K562 (cell line): ENCODE measurements at regions not wholly inside any gene's neighbourhood (a gene's known extent, or its start where the extent isn't known, plus 50 kb on each side); places are given as distances from the start of the nearest gene placed in this dataset.

Experiments
- ATAC-seq: fragments of 200-7000 bp; cut with Tn5 transposase; 3 replicates; pipeline ENCODE4 v1.9.1; 2020; ENCODE audit warnings: moderate library complexity
- BruUV-seq: library from RNA; stranded (reverse); fragments of 400-500 nt; replicated peaks from 2 replicates; lab custom pipeline; 2021; lab: Mats Ljungman, UMichigan
- CTCF ChIA-PET: fragments of 300-600 bp; formaldehyde crosslinking; extraction: SDS; loops from one replicate; lab custom pipeline; 2021; ENCODE audit warnings: low intra/inter-chr PET ratio; lab: Yijun Ruan, JAX
- POLR2A ChIA-PET: fragments of 300-600, 350-650 bp; sonication (Branson Sonifier 250); formaldehyde crosslinking; extraction: SDS; loops from one replicate; lab custom pipeline; 2021; ENCODE audit warnings: antibody characterized with exemption, inconsistent platforms; lab: Yijun Ruan, JAX
- DNase-seq, 4 experiments: peaks; one replicate each; pipeline versions ENCODE4 v3.0.0 to v3.0.0-alpha.2; 2011 to 2018; ENCODE audit warnings: low spot score in 3 of 4, mixed read lengths in 3 of 4; ENCODE audit errors: extremely low read depth in 1 of 4
- FAIRE-seq: peaks from 2 replicates; lab custom pipeline; 2011; peaks lifted over from hg19 to GRCh38; lab: Jason Lieb, UNC
- H2AFZ ChIP-seq: 2 replicates; pipeline ENCODE4 v1.6.0; 2011; ENCODE audit warnings: low read depth, low read length, control low read depth, inconsistent platforms
- H3K27ac ChIP-seq: fragments of 200-600 bp; 3 replicates; pipeline ENCODE4 v1.8.0; 2011; ENCODE audit warnings: low read depth, mild to moderate bottlenecking, control low read depth, inconsistent platforms, low read length, moderate library complexity, mixed read lengths; ENCODE audit errors: extremely low read depth
- H3K27me3 ChIP-seq, 2 experiments: fragments of 300-600 bp in 1 of 2; 2 replicates in 1 of 2; 3 replicates in 1 of 2; pipeline versions ENCODE4 v1.6.0 to v1.8.0; 2011; ENCODE audit warnings: inconsistent platforms in 2 of 2, low read length in 2 of 2, mild to moderate bottlenecking in 1 of 2, mixed read lengths in 1 of 2, moderate library complexity in 1 of 2; ENCODE audit not compliant: control insufficient read depth in 2 of 2, insufficient read depth in 2 of 2
- H3K36me3 ChIP-seq: fragments of 300-600 bp; 3 replicates; pipeline ENCODE4 v1.8.0; 2011; ENCODE audit warnings: mild to moderate bottlenecking, low read length, inconsistent platforms; ENCODE audit not compliant: control insufficient read depth, insufficient read depth
- H3K4me1 ChIP-seq, 2 experiments: fragments of 200-600 bp in 1 of 2; replicated peaks in 1 of 2; 2 replicates in 1 of 2; 3 replicates in 1 of 2; pipeline versions ENCODE4 v1.5.1 to v1.8.0; 2011; ENCODE audit warnings: inconsistent platforms in 2 of 2, low read length in 2 of 2, mild to moderate bottlenecking in 1 of 2, mixed read lengths in 1 of 2, moderate library complexity in 1 of 2; ENCODE audit not compliant: control insufficient read depth in 2 of 2, insufficient read depth in 2 of 2
- H3K4me2 ChIP-seq: 2 replicates; pipeline ENCODE4 v1.6.1; 2011; ENCODE audit warnings: low read length, control low read depth, inconsistent platforms, mixed read lengths; ENCODE audit not compliant: insufficient read depth
- H3K4me3 ChIP-seq: fragments of 200-600 bp; sonication (generic), shearing (Covaris generic); 2 replicates; pipeline ENCODE4 v1.5.1; 2016; ENCODE audit warnings: control low read depth, inconsistent platforms
- H3K79me2 ChIP-seq: fragments of 200-600 bp; 3 replicates; pipeline ENCODE4 v1.8.0; 2011; ENCODE audit warnings: low read length, inconsistent platforms; ENCODE audit not compliant: control insufficient read depth, insufficient read depth
- H3K9ac ChIP-seq, 2 experiments: 2 replicates each; pipeline versions ENCODE4 v1.6.0 to v1.6.1; 2011; ENCODE audit warnings: low read depth in 2 of 2, low read length in 2 of 2, control low read depth in 1 of 2, inconsistent platforms in 1 of 2, mild to moderate bottlenecking in 1 of 2, mixed read lengths in 1 of 2; ENCODE audit not compliant: insufficient read depth in 1 of 2
- H3K9me1 ChIP-seq: one replicate; pipeline ENCODE4 v1.6.0; 2011; ENCODE audit warnings: inconsistent platforms, mild to moderate bottlenecking, low read length, moderate library complexity; ENCODE audit not compliant: control insufficient read depth, insufficient read depth
- H3K9me3 ChIP-seq: replicated peaks from 2 replicates; pipeline ENCODE4 v1.5.1; 2011; ENCODE audit warnings: low read depth, low read length, inconsistent platforms; ENCODE audit not compliant: control insufficient read depth, insufficient read depth
- H4K20me1 ChIP-seq: replicated peaks from 2 replicates; pipeline ENCODE4 v1.6.1; 2011; ENCODE audit warnings: low read length, inconsistent platforms, mixed read lengths; ENCODE audit not compliant: control insufficient read depth, insufficient read depth
- ADNP ChIP-seq: fragments of 200-800 bp; sonication (Bioruptor generic); IDR thresholded peaks from 2 replicates; pipeline ENCODE4 v1.6.1; 2016; ENCODE audit warnings: missing genetic modification characterization, missing compliant biosample characterization
- BRD4 ChIP-seq: fragments of 200-600 bp; sonication (generic); IDR thresholded peaks from 2 replicates; pipeline ENCODE4 v1.6.1; 2017; ENCODE audit warnings: inconsistent platforms
- C11orf30 ChIP-seq: fragments of 450-650 bp; IDR thresholded peaks from 2 replicates; pipeline ENCODE4 v1.6.1; 2016; ENCODE audit warnings: low read depth, mild to moderate bottlenecking
- CEBPG ChIP-seq, 3 experiments: fragments of 200-800 bp in 1 of 3; sonication (Bioruptor generic) in 1 of 3; sonication (generic) in 1 of 3; formaldehyde crosslinking in 1 of 3; IDR thresholded peaks in 2 of 3; conservative IDR thresholded peaks in 1 of 3; 2 replicates each; pipeline versions ENCODE4 v1.6.1 to v1.8.0; 2016 to 2022; ENCODE audit warnings: missing compliant biosample characterization in 2 of 3, missing genetic modification characterization in 2 of 3, mild to moderate bottlenecking in 1 of 3, missing genetic modification reagents in 1 of 3
- ESRRA ChIP-seq: fragments of 450-650 bp; IDR thresholded peaks from 2 replicates; pipeline ENCODE4 v1.6.1; 2014; ENCODE audit warnings: low read depth, mild to moderate bottlenecking, moderate library complexity, borderline replicate concordance
- FUS ChIP-seq: fragments of 200-400 bp; formaldehyde crosslinking; optimal IDR thresholded peaks from 2 replicates; pipeline ENCODE3; 2017; ENCODE audit warnings: low read depth, low read length
- HNRNPL ChIP-seq: fragments of 200-400 bp; formaldehyde crosslinking; IDR thresholded peaks from 2 replicates; pipeline ENCODE4 v1.6.1; 2017; ENCODE audit warnings: low read depth, mild to moderate bottlenecking, low read length
- MAFF ChIP-seq: IDR thresholded peaks from 2 replicates; pipeline ENCODE4 v1.6.1; 2012; ENCODE audit warnings: low read length, improper control_type of control experiment
- MAFG ChIP-seq: fragments of 450-650 bp; conservative IDR thresholded peaks from 2 replicates; pipeline ENCODE4 v1.6.1; 2016; ENCODE audit warnings: missing genetic modification characterization, missing compliant biosample characterization
- MAFK ChIP-seq: IDR thresholded peaks from 2 replicates; pipeline ENCODE4 v1.6.1; 2011; ENCODE audit warnings: low read length, improper control_type of control experiment
- SNIP1 ChIP-seq: fragments of 450-650 bp; IDR thresholded peaks from 2 replicates; pipeline ENCODE4 v1.7.1; 2017; ENCODE audit warnings: low read depth, mild to moderate bottlenecking
- SOX6 ChIP-seq: fragments of 450-650 bp; IDR thresholded peaks from 2 replicates; pipeline ENCODE4 v1.6.1; 2014; ENCODE audit warnings: mild to moderate bottlenecking
- ZC3H4 ChIP-seq: sonication (generic); formaldehyde crosslinking; IDR thresholded peaks from 2 replicates; pipeline ENCODE4 v1.9.0; 2021; ENCODE audit warnings: missing genetic modification reagents, borderline replicate concordance
- ZFP30 ChIP-seq: fragments of 250-450 bp; sonication (Bioruptor Pico); IDR thresholded peaks from 2 replicates; pipeline ENCODE4 v1.8.0; 2022; ENCODE audit warnings: moderate library complexity, mild to moderate bottlenecking, inconsistent platforms, borderline replicate concordance
- ZNF316 ChIP-seq: fragments of 450-650 bp; IDR thresholded peaks from 2 replicates; pipeline ENCODE4 v1.6.1; 2016
- ZNF324 ChIP-seq: fragments of 250-450 bp; sonication (Bioruptor Pico); IDR thresholded peaks from 2 replicates; pipeline ENCODE4 v1.4.0; 2020; ENCODE audit warnings: mild to moderate bottlenecking
- ZNF551 ChIP-seq: fragments of 250-450 bp; sonication (Bioruptor Pico); IDR thresholded peaks from 2 replicates; pipeline ENCODE4 v1.5.0; 2021; ENCODE audit warnings: mild to moderate bottlenecking, moderate library complexity
- WGBS: fragments of 100-300 bp; shearing (Covaris generic); methylation state at CpG from one replicate; pipeline ENCODE4 v1.1.6; 2016; ENCODE audit warnings: low coverage, mixed read lengths; ENCODE audit not compliant: insufficient coverage; ENCODE audit errors: missing lambda C conversion rate; 5-methylcytosine and 5-hydroxymethylcytosine counted together
- in situ Hi-C: fragments of 300-500 bp; cut with MboI; formaldehyde crosslinking; loops from 4 replicates; pipeline ENCODE4 v1.15.0; 2018; ENCODE audit warnings: inconsistent platforms, mixed read lengths
- intact Hi-C: fragments of 100-400 bp; cut with micrococcal nuclease; formaldehyde crosslinking; loops from 2 replicates; pipeline ENCODE4 v1.14.2; 2022
- TF ChIP-seq, protein P1 (sequence below): fragments of 450-650 bp; formaldehyde crosslinking; IDR thresholded peaks from 2 replicates; pipeline ENCODE4 v1.4.0; 2020; ENCODE audit warnings: mild to moderate bottlenecking

DNA sequence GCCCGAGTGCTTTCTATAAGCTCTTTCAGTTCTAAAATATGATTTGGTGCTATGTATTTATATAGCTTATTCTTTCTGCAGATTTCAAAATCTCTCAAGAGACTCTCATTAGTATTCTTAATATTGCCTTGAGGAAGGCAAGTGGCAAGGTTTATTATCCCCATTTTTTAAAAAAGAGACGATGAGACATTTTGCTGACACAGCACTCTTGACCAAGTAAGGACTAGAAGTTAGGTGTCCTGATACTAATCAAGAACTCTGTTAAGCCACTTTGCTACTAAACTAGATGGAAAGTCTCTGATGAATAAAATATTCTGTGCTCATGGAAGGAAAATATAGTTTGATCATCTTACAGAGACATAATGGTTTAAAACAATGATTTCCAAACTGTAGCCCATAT, 164.7 kb downstream of the MZT1 start:
- H2AFZ ChIP-seq, result no peak overlapping the region
- no peaks in the 10 kb centered on the region for H3K36me3 ChIP-seq
- H3K27ac ChIP-seq, result no peak overlapping the region
- H3K9me3 ChIP-seq, result no peaks in the 10 kb centered on the region
- no peaks in the 10 kb centered on the region for H3K79me2 ChIP-seq
- intact Hi-C loops (no loop called here), in situ Hi-C loops (no loop called here)
- no peaks in the 10 kb centered on the region for H3K9me1 ChIP-seq
- no peak for FAIRE-seq
- no TSS peak for BruUV-seq
- ChIA-PET POLR2A (no interaction called here), CTCF (no interaction called here)
- no peaks in the 10 kb centered on the region for H3K4me1 ChIP-seq
- no peak for ATAC-seq
- no peak overlapping the region for H3K4me2 ChIP-seq
- 0% methylated on average over 2 of the region's 2 CpGs for WGBS
- H4K20me1 ChIP-seq, result no peaks in the 10 kb centered on the region
- no peak overlapping the region for H3K4me3 ChIP-seq
- DNase-seq, result no peak
- H3K27me3 ChIP-seq, result no peaks in the 10 kb centered on the region
- H3K9ac ChIP-seq, result no peak overlapping the region
- TF ChIP-seq SOX6 (no peak), FUS (no peak), CEBPG (CRISPR knock-in tag; IDR thresholded peaks at IDR 0.05) (no peak), CEBPG (tag; conservative IDR thresholded peaks at IDR 0.05 in 1 of 2, IDR thresholded peaks at IDR 0.05 in 1 of 2) (no peak), C11orf30 (peak; percentile 45), ADNP (tag) (no peak), BRD4 (no peak), MAFF (peak; percentile 87), SNIP1 (no peak), ZC3H4 (CRISPR knock-in tag) (no peak), HNRNPL (no peak), ZNF324 (no peak), ESRRA (no peak), ZNF551 (CRISPR knock-in tag) (no peak), MAFK (peak; percentile 95), ZNF316 (peak; percentile 67), MAFG (tag) (peak; percentile 72), ZFP30 (CRISPR knock-in tag) (no peak)
- TF ChIP-seq, protein P1, sequence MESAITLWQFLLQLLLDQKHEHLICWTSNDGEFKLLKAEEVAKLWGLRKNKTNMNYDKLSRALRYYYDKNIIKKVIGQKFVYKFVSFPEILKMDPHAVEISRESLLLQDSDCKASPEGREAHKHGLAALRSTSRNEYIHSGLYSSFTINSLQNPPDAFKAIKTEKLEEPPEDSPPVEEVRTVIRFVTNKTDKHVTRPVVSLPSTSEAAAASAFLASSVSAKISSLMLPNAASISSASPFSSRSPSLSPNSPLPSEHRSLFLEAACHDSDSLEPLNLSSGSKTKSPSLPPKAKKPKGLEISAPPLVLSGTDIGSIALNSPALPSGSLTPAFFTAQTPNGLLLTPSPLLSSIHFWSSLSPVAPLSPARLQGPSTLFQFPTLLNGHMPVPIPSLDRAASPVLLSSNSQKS (CRISPR knock-in tag), result no peak
